CD8-positive, alpha-beta memory T cell (primary cell): ENCODE measurements at regions not wholly inside any gene's neighbourhood (a gene's known extent, or its start where the extent isn't known, plus 50 kb on each side); places are given as distances from the start of the nearest gene placed in this dataset.

ENCODE experiments used
- CTCF ChIA-PET: fragments of 350-600 bp; sonication (Branson Sonifier 250); formaldehyde crosslinking; loops from one replicate; lab custom pipeline; 2021; ENCODE audit warnings: antibody characterized with exemption; lab: Charles Lee
- POLR2A ChIA-PET: fragments of 350-600 bp; sonication (Branson Sonifier 250); formaldehyde crosslinking; loops from one replicate; lab custom pipeline; 2021; ENCODE audit warnings: antibody characterized with exemption; lab: Charles Lee
- DNase-seq, 5 donors: peaks; one replicate each; pipeline versions ENCODE4 v3.0.0 to v3.0.0-alpha.2; 2020 to 2022; ENCODE audit warnings: mixed read lengths in 1 of 5
- H3K27ac ChIP-seq: one replicate; pipeline ENCODE4 v1.7.0; 2013; ENCODE audit warnings: low read depth, mild to moderate bottlenecking, low read length, moderate library complexity
- H3K27me3 ChIP-seq: 2 replicates; pipeline ENCODE4 v1.7.0; 2013; ENCODE audit warnings: low read length, mild to moderate bottlenecking; ENCODE audit not compliant: insufficient read depth, poor library complexity, severe bottlenecking
- H3K36me3 ChIP-seq: 2 replicates; pipeline ENCODE4 v1.7.0; 2013; ENCODE audit warnings: mild to moderate bottlenecking, low read length, moderate library complexity; ENCODE audit not compliant: insufficient read depth
- H3K4me1 ChIP-seq: 2 replicates; pipeline ENCODE4 v1.7.0; 2013; ENCODE audit warnings: mild to moderate bottlenecking, low read length, moderate library complexity; ENCODE audit not compliant: insufficient read depth
- H3K4me3 ChIP-seq: 2 replicates; pipeline ENCODE4 v1.7.0; 2013; ENCODE audit warnings: mild to moderate bottlenecking, low read length
- H3K9me3 ChIP-seq: 2 replicates; pipeline ENCODE4 v1.7.0; 2013; ENCODE audit warnings: mild to moderate bottlenecking, low read length
- H3K27ac Mint-ChIP-seq, 8 donors: one replicate each; pipeline ENCODE4 v1.8.0; 2020 to 2021; ENCODE audit warnings: mixed read lengths in 8 of 8, mild to moderate bottlenecking in 6 of 8, inconsistent platforms in 3 of 8, moderate library complexity in 3 of 8
- H3K27me3 Mint-ChIP-seq, 2 donors: one replicate each; pipeline ENCODE4 v1.8.0; 2020 to 2021; ENCODE audit warnings: mixed read lengths in 2 of 2, mild to moderate bottlenecking in 1 of 2, moderate library complexity in 1 of 2
- H3K36me3 Mint-ChIP-seq, 3 donors: one replicate each; pipeline ENCODE4 v1.8.0; 2020 to 2021; ENCODE audit warnings: mixed read lengths in 3 of 3, inconsistent platforms in 1 of 3, mild to moderate bottlenecking in 1 of 3
- H3K4me1 Mint-ChIP-seq, 3 donors: one replicate each; pipeline ENCODE4 v1.8.0; 2020 to 2021; ENCODE audit warnings: mixed read lengths in 3 of 3, inconsistent platforms in 1 of 3, mild to moderate bottlenecking in 1 of 3
- H3K4me3 Mint-ChIP-seq, 7 donors: one replicate each; pipeline ENCODE4 v1.8.0; 2020 to 2021; ENCODE audit warnings: mixed read lengths in 7 of 7, mild to moderate bottlenecking in 6 of 7, moderate library complexity in 4 of 7, inconsistent platforms in 2 of 7
- H3K9me3 Mint-ChIP-seq, 5 donors: one replicate each; pipeline ENCODE4 v1.8.0; 2020 to 2022; ENCODE audit warnings: mixed read lengths in 5 of 5, mild to moderate bottlenecking in 3 of 5, moderate library complexity in 2 of 5, inconsistent platforms in 1 of 5

- Histone ChIP-seq H3K4me1 (no peaks in the 10 kb centered on the region), H3K27me3 (no peaks in the 10 kb centered on the region), H3K36me3 (no peaks in the 10 kb centered on the region), H3K27ac (no peak overlapping the region), H3K4me3 (no peak overlapping the region), H3K9me3 (no peaks in the 10 kb centered on the region)
- no peaks in the 10 kb centered on the region for H3K36me3 Mint-ChIP-seq
- H3K9me3 Mint-ChIP-seq: peaks cover 7 to 12% (median 10%) of the 10 kb centered on the region in 5 donors
- POLR2A ChIA-PET: no interaction called here
- H3K4me3 Mint-ChIP-seq: no peak overlapping the region
- DNase-seq: no peak
- CTCF ChIA-PET: no interaction called here
- H3K27me3 Mint-ChIP-seq: no peaks in the 10 kb centered on the region
- no peak overlapping the region for H3K27ac Mint-ChIP-seq
- H3K4me1 Mint-ChIP-seq: no peaks in the 10 kb centered on the region
Measured at GRCh38 chr6:100134297-100134696, 140.3 kb upstream of the MCHR2 start.

- H3K9me3 ChIP-seq: no peaks in the 10 kb centered on the region
- Mint-ChIP-seq H3K9me3 (peaks cover 7 to 12% (median 10%) of the 10 kb centered on the region in 5 donors), H3K27ac (no peak overlapping the region), H3K36me3 (no peaks in the 10 kb centered on the region), H3K4me1 (no peaks in the 10 kb centered on the region), H3K4me3 (no peak overlapping the region), H3K27me3 (peaks cover 0 to 2% of the 10 kb centered on the region in 2 donors)
- no peaks in the 10 kb centered on the region for H3K36me3 ChIP-seq
- DNase-seq: no peak
- no peaks in the 10 kb centered on the region for H3K27me3 ChIP-seq
- no peaks in the 10 kb centered on the region for H3K4me1 ChIP-seq
- H3K27ac ChIP-seq: no peak overlapping the region
- ChIA-PET CTCF (no interaction called here), POLR2A (no interaction called here)
- no peak overlapping the region for H3K4me3 ChIP-seq
Measured at GRCh38 chr6:100132005-100132404, 138.0 kb upstream of the MCHR2 start.

DNA sequence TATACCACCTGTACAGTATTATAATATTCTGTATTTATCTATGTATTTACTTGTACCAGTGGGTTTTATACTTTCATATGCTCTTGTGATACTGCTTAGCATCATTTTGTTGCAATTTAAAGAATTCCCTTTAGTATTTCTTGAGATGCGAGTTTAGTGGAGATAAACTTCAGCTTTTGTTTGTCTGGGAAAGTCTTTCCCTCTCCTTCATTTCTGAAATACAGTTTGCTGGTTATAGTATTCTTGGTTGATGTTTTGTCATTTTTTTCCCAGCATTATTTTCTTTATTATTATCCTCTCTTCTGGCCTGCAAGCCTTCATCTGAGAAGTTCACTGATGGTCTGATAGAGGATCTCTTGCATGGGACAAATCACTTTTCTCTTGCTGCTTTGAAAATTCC lies 136.6 kb upstream of the MCHR2 start:
- Mint-ChIP-seq H3K4me3 (no peak overlapping the region), H3K4me1 (no peaks in the 10 kb centered on the region), H3K27ac (no peak overlapping the region), H3K9me3 (peaks cover 6 to 12% (median 10%) of the 10 kb centered on the region in 5 donors), H3K27me3 (peaks cover 0 to 2% of the 10 kb centered on the region in 2 donors), H3K36me3 (no peaks in the 10 kb centered on the region)
- H3K9me3 ChIP-seq: no peaks in the 10 kb centered on the region
- ChIA-PET CTCF (no interaction called here), POLR2A (no interaction called here)
- no peaks in the 10 kb centered on the region for H3K4me1 ChIP-seq
- H3K27ac ChIP-seq: no peak overlapping the region
- H3K4me3 ChIP-seq: no peak overlapping the region
- no peak for DNase-seq
- no peaks in the 10 kb centered on the region for H3K36me3 ChIP-seq
- no peaks in the 10 kb centered on the region for H3K27me3 ChIP-seq

GRCh38 chr6:100126790-100127484 lies 132.9 kb upstream of the MCHR2 start:
- H3K27ac ChIP-seq: no peak overlapping the region
- CTCF ChIA-PET: no interaction called here
- peaks cover 5 to 12% (median 8%) of the 10 kb centered on the region in 5 donors for H3K9me3 Mint-ChIP-seq
- no peaks in the 10 kb centered on the region for H3K4me1 Mint-ChIP-seq
- no peak overlapping the region for H3K4me3 Mint-ChIP-seq
- H3K4me1 ChIP-seq: no peaks in the 10 kb centered on the region
- no peak for DNase-seq
- H3K27ac Mint-ChIP-seq: peak overlapping the region in 1 of 8 donors; percentile 39
- no peak overlapping the region for H3K4me3 ChIP-seq
- H3K9me3 ChIP-seq: no peaks in the 10 kb centered on the region
- POLR2A ChIA-PET: no interaction called here
- H3K27me3 Mint-ChIP-seq: peaks cover 0 to 3% of the 10 kb centered on the region in 2 donors
- H3K36me3 Mint-ChIP-seq: no peaks in the 10 kb centered on the region
- H3K27me3 ChIP-seq: no peaks in the 10 kb centered on the region
- H3K36me3 ChIP-seq: no peaks in the 10 kb centered on the region

DNA sequence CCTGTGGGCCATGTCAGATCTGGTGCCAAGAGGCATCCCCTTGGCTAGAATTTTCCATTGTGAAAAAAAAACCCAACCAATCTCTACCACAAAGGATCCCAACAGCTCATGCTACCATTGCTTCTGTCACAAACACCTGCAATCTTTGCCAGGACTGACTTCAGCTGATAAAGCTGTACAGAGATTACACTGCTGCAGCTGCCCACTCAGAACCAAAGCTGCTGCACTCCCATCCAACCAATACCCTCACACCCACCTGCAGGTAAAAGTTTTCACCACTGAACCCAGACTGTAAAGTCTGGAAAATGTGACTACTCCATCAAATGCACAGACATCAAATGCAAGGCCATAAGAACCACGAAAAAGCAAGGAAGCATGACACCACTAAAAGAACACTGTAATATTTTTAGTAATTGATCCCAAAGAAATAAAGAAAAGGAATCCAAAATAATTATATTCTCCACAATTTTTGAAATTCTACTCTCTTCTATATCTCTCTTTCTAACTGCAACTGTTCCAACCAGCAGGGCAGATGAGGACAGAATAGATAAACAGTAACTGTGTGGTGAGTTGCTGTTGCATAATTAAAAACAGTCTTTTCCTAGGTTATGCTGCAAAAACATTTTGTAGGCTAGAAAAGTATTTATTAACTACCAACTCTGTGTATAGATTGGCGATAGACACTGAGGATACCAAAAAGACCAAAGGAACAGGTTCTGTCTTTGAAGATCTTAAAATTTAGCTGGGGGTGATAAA lies 128.0 kb upstream of the MCHR2 start:
- Mint-ChIP-seq H3K27ac (no peak overlapping the region), H3K4me3 (no peak overlapping the region), H3K9me3 (no peaks in the 10 kb centered on the region), H3K36me3 (no peaks in the 10 kb centered on the region), H3K4me1 (no peaks in the 10 kb centered on the region), H3K27me3 (peaks cover 0 to 1% of the 10 kb centered on the region in 2 donors)
- ChIA-PET CTCF (no interaction called here), POLR2A (no interaction called here)
- DNase-seq: no peak
- H3K4me1 ChIP-seq: no peaks in the 10 kb centered on the region
- no peaks in the 10 kb centered on the region for H3K36me3 ChIP-seq
- no peaks in the 10 kb centered on the region for H3K9me3 ChIP-seq
- no peak overlapping the region for H3K4me3 ChIP-seq
- H3K27ac ChIP-seq: no peak overlapping the region
- no peaks in the 10 kb centered on the region for H3K27me3 ChIP-seq

DNA sequence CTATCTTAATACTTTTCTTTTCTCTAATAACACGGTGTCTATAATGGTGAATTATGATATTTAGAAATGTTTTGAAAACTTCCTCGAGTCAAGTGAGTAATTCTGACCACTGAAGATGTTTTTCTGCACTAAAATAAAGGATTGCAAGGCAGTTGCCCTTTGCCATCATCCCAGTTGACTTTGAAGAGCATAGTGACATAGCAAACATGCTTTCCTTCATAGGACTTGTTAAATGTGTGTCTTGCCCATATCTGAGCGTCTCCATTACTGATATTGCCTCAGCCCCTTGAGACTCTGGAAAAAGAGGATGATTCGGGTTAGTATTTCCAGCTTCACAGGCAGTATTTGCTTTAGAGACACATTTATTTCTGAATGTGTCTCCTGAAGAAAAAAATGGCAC lies 125.2 kb upstream of the MCHR2 start:
- Histone ChIP-seq H3K36me3 (no peaks in the 10 kb centered on the region), H3K9me3 (no peaks in the 10 kb centered on the region), H3K27ac (no peak overlapping the region), H3K4me3 (no peak overlapping the region), H3K27me3 (no peaks in the 10 kb centered on the region), H3K4me1 (no peaks in the 10 kb centered on the region)
- H3K27ac Mint-ChIP-seq: no peak overlapping the region
- DNase-seq: no peak
- POLR2A ChIA-PET: no interaction called here
- H3K4me1 Mint-ChIP-seq: no peaks in the 10 kb centered on the region
- no peaks in the 10 kb centered on the region for H3K36me3 Mint-ChIP-seq
- CTCF ChIA-PET: no interaction called here
- no peaks in the 10 kb centered on the region for H3K9me3 Mint-ChIP-seq
- peaks cover 1 to 6% of the 10 kb centered on the region in 2 donors for H3K27me3 Mint-ChIP-seq
- H3K4me3 Mint-ChIP-seq: no peak overlapping the region

DNA sequence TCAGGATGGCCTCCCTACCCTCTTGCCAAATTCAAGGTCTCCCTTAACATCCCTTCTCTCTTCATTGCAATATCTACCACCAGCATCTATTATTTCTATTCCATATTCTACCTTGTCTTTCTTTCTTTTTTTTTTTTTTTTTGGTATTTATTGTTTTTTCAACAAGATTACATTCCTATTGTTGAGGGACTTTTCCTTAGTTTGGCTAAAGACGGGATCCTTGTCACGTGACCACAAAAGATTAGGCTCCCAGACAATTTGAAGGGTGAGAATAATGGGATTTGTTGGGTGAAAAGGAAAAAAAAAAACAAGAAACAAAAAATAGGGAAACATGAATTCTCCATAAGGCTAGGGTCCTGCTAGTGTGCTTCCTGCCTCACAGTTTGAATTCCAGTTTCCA lies 124.3 kb upstream of the MCHR2 start:
- DNase-seq: no peak
- H3K27ac ChIP-seq: no peak overlapping the region
- POLR2A ChIA-PET: no interaction called here
- Mint-ChIP-seq H3K9me3 (no peaks in the 10 kb centered on the region), H3K4me1 (no peaks in the 10 kb centered on the region), H3K4me3 (no peak overlapping the region), H3K27me3 (peaks cover under 1 to 10% of the 10 kb centered on the region in 2 donors), H3K36me3 (no peaks in the 10 kb centered on the region), H3K27ac (no peak overlapping the region)
- no peaks in the 10 kb centered on the region for H3K27me3 ChIP-seq
- H3K9me3 ChIP-seq: no peaks in the 10 kb centered on the region
- H3K36me3 ChIP-seq: no peaks in the 10 kb centered on the region
- CTCF ChIA-PET: no interaction called here
- H3K4me1 ChIP-seq: no peaks in the 10 kb centered on the region
- no peak overlapping the region for H3K4me3 ChIP-seq

- peaks cover 0 to 14% of the 10 kb centered on the region in 2 donors for H3K27me3 Mint-ChIP-seq
- Histone ChIP-seq H3K4me3 (no peak overlapping the region), H3K9me3 (no peaks in the 10 kb centered on the region), H3K27ac (no peak overlapping the region), H3K27me3 (no peaks in the 10 kb centered on the region), H3K36me3 (no peaks in the 10 kb centered on the region), H3K4me1 (no peaks in the 10 kb centered on the region)
- ChIA-PET CTCF (no interaction called here), POLR2A (no interaction called here)
- no peaks in the 10 kb centered on the region for H3K9me3 Mint-ChIP-seq
- no peak overlapping the region for H3K4me3 Mint-ChIP-seq
- no peaks in the 10 kb centered on the region for H3K36me3 Mint-ChIP-seq
- H3K27ac Mint-ChIP-seq: no peak overlapping the region
- H3K4me1 Mint-ChIP-seq: no peaks in the 10 kb centered on the region
- DNase-seq: no peak
Measured at GRCh38 chr6:100117680-100118079, 123.7 kb upstream of the MCHR2 start.
